Activated T-helper 1 cell treated with anti-CD3 and anti-CD28 coated beads, Interleukin-12 subunit alpha, Interleukin-12 subunit beta, Interleukin-2, Interleukin-4 antibody, amounts not matched to agents 30 ng/mL and 10 ng/mL and 1 ng/mL, durations not matched to agents 14 hours and 24 hours and 36 hours (primary cell): ENCODE measurements at regions not wholly inside any gene's neighbourhood (a gene's known extent, or its start where the extent isn't known, plus 50 kb on each side); places are given as distances from the start of the nearest gene placed in this dataset.
"Not testable (repeated sequence)": the region's sequence is repeated elsewhere in the genome, so short reads cannot be mapped to it uniquely, and the experiment has no call there.

Experiments
- DNase-seq: peaks from one replicate; pipeline ENCODE4 v3.0.0; 2021; ENCODE audit warnings: low spot score
- H3K27ac Mint-ChIP-seq: one replicate; pipeline ENCODE4 v1.8.0; 2021; ENCODE audit warnings: mild to moderate bottlenecking, mixed read lengths
- H3K27me3 Mint-ChIP-seq: one replicate; pipeline ENCODE4 v1.8.0; 2022; ENCODE audit warnings: mild to moderate bottlenecking, moderate library complexity, mixed read lengths; ENCODE audit not compliant: insufficient read depth
- H3K36me3 Mint-ChIP-seq: one replicate; pipeline ENCODE4 v1.8.0; 2021; ENCODE audit warnings: low read depth, mixed read lengths
- H3K4me1 Mint-ChIP-seq: one replicate; pipeline ENCODE4 v1.8.0; 2021; ENCODE audit warnings: low read depth, mixed read lengths
- H3K4me3 Mint-ChIP-seq: one replicate; pipeline ENCODE4 v1.8.0; 2021; ENCODE audit warnings: mild to moderate bottlenecking, moderate library complexity, mixed read lengths
- H3K9me3 Mint-ChIP-seq: one replicate; pipeline ENCODE4 v1.8.0; 2021; ENCODE audit warnings: mixed read lengths
- intact Hi-C: fragments of 100-400 bp; cut with micrococcal nuclease; formaldehyde crosslinking; loops from one replicate; pipeline ENCODE4 v1.15.1; 2024

- H3K4me1 Mint-ChIP-seq, result no peaks in the 10 kb centered on the region
- no peaks in the 10 kb centered on the region for H3K27me3 Mint-ChIP-seq
- no peaks in the 10 kb centered on the region for H3K36me3 Mint-ChIP-seq
- no peak overlapping the region for H3K4me3 Mint-ChIP-seq
- no peaks in the 10 kb centered on the region for H3K9me3 Mint-ChIP-seq
- no peak for DNase-seq
- intact Hi-C loops, result no loop called here
- H3K27ac Mint-ChIP-seq, result no peak overlapping the region
These were observed 342.8 kb upstream of the F9 start for GRCh38 chrX:139187738-139188137.

- Mint-ChIP-seq H3K9me3 (no peaks in the 10 kb centered on the region), H3K4me3 (no peak overlapping the region), H3K36me3 (no peaks in the 10 kb centered on the region), H3K27ac (no peak overlapping the region), H3K4me1 (no peaks in the 10 kb centered on the region), H3K27me3 (no peaks in the 10 kb centered on the region)
- intact Hi-C loops, result no loop called here
- no peak for DNase-seq
These were observed 343.5 kb upstream of the F9 start for GRCh38 chrX:139186991-139187390.

- no peak overlapping the region for H3K27ac Mint-ChIP-seq
- no peak overlapping the region for H3K4me3 Mint-ChIP-seq
- intact Hi-C loops, result no loop called here
- H3K4me1 Mint-ChIP-seq, result no peaks in the 10 kb centered on the region
- no peaks in the 10 kb centered on the region for H3K36me3 Mint-ChIP-seq
- no peaks in the 10 kb centered on the region for H3K9me3 Mint-ChIP-seq
- DNase-seq, result no peak
- no peaks in the 10 kb centered on the region for H3K27me3 Mint-ChIP-seq
These were observed 350.9 kb upstream of the F9 start for GRCh38 chrX:139179592-139179991.

- no peaks in the 10 kb centered on the region for H3K36me3 Mint-ChIP-seq
- no peak for DNase-seq
- no peaks in the 10 kb centered on the region for H3K9me3 Mint-ChIP-seq
- H3K27ac Mint-ChIP-seq, result no peak overlapping the region
- intact Hi-C loops, result no loop called here
- H3K27me3 Mint-ChIP-seq, result no peaks in the 10 kb centered on the region
- H3K4me1 Mint-ChIP-seq, result no peaks in the 10 kb centered on the region
- no peak overlapping the region for H3K4me3 Mint-ChIP-seq
These were observed 351.6 kb upstream of the F9 start for GRCh38 chrX:139178980-139179379.

GRCh38 chrX:139172731-139173130 is 357.8 kb upstream of the F9 start:
- Mint-ChIP-seq H3K4me1 (no peaks in the 10 kb centered on the region), H3K36me3 (no peaks in the 10 kb centered on the region), H3K9me3 (no peaks in the 10 kb centered on the region), H3K27me3 (no peaks in the 10 kb centered on the region), H3K4me3 (no peak overlapping the region), H3K27ac (no peak overlapping the region)
- intact Hi-C loops, result no loop called here
- DNase-seq, result no peak

- Mint-ChIP-seq H3K4me3 (no peak overlapping the region), H3K27ac (no peak overlapping the region), H3K27me3 (no peaks in the 10 kb centered on the region), H3K4me1 (no peaks in the 10 kb centered on the region), H3K36me3 (no peaks in the 10 kb centered on the region), H3K9me3 (no peaks in the 10 kb centered on the region)
- DNase-seq, result no peak
- intact Hi-C loops, result no loop called here
These were observed 359.9 kb upstream of the F9 start for GRCh38 chrX:139170526-139171173.

GRCh38 chrX:139167282-139167681 is 363.3 kb upstream of the F9 start:
- no peak for DNase-seq
- H3K27me3 Mint-ChIP-seq, result no peaks in the 10 kb centered on the region
- H3K27ac Mint-ChIP-seq, result no peak overlapping the region
- no peaks in the 10 kb centered on the region for H3K36me3 Mint-ChIP-seq
- no peaks in the 10 kb centered on the region for H3K9me3 Mint-ChIP-seq
- no peaks in the 10 kb centered on the region for H3K4me1 Mint-ChIP-seq
- intact Hi-C loops, result no loop called here
- no peak overlapping the region for H3K4me3 Mint-ChIP-seq

GRCh38 chrX:139158256-139158655 is 372.3 kb upstream of the F9 start:
- intact Hi-C loops, result no loop called here
- H3K9me3 Mint-ChIP-seq, result no peaks in the 10 kb centered on the region
- no peak for DNase-seq
- no peaks in the 10 kb centered on the region for H3K27me3 Mint-ChIP-seq
- no peak overlapping the region for H3K4me3 Mint-ChIP-seq
- H3K4me1 Mint-ChIP-seq, result no peaks in the 10 kb centered on the region
- H3K27ac Mint-ChIP-seq, result no peak overlapping the region
- H3K36me3 Mint-ChIP-seq, result no peaks in the 10 kb centered on the region

- Mint-ChIP-seq H3K36me3 (no peaks in the 10 kb centered on the region), H3K9me3 (no peaks in the 10 kb centered on the region), H3K27me3 (no peaks in the 10 kb centered on the region), H3K27ac (no peak overlapping the region), H3K4me3 (no peak overlapping the region), H3K4me1 (no peaks in the 10 kb centered on the region)
- DNase-seq, result no peak
- intact Hi-C loops, result no loop called here
These were observed 374.2 kb upstream of the F9 start for GRCh38 chrX:139156356-139156755.

- H3K36me3 Mint-ChIP-seq, H3K9me3 Mint-ChIP-seq, H3K4me3 Mint-ChIP-seq, H3K4me1 Mint-ChIP-seq, DNase-seq, intact Hi-C loops, H3K27me3 Mint-ChIP-seq, H3K27ac Mint-ChIP-seq: not testable (repeated sequence)
These were observed 383.9 kb upstream of the F9 start for GRCh38 chrX:139146625-139147024.

GRCh38 chrX:139141370-139141769 is 389.2 kb upstream of the F9 start:
- H3K9me3 Mint-ChIP-seq, result no peaks in the 10 kb centered on the region
- intact Hi-C loops, result no loop called here
- no peaks in the 10 kb centered on the region for H3K36me3 Mint-ChIP-seq
- no peaks in the 10 kb centered on the region for H3K27me3 Mint-ChIP-seq
- no peak overlapping the region for H3K27ac Mint-ChIP-seq
- no peaks in the 10 kb centered on the region for H3K4me1 Mint-ChIP-seq
- H3K4me3 Mint-ChIP-seq, result no peak overlapping the region
- DNase-seq, result no peak

- Mint-ChIP-seq H3K4me1 (no peaks in the 10 kb centered on the region), H3K9me3 (no peaks in the 10 kb centered on the region), H3K4me3 (no peak overlapping the region), H3K36me3 (no peaks in the 10 kb centered on the region), H3K27me3 (no peaks in the 10 kb centered on the region), H3K27ac (no peak overlapping the region)
- intact Hi-C loops, result no loop called here
- no peak for DNase-seq
These were observed 396.2 kb upstream of the F9 start for GRCh38 chrX:139134316-139134715.

GRCh38 chrX:139126493-139126892 is 404.0 kb upstream of the F9 start:
- intact Hi-C loops, result no loop called here
- Mint-ChIP-seq H3K4me1 (no peaks in the 10 kb centered on the region), H3K9me3 (no peaks in the 10 kb centered on the region), H3K27ac (no peak overlapping the region), H3K36me3 (no peaks in the 10 kb centered on the region), H3K4me3 (no peak overlapping the region), H3K27me3 (no peaks in the 10 kb centered on the region)
- no peak for DNase-seq

GRCh38 chrX:139125916-139126315 is 404.6 kb upstream of the F9 start:
- H3K4me3 Mint-ChIP-seq, result no peak overlapping the region
- no peaks in the 10 kb centered on the region for H3K36me3 Mint-ChIP-seq
- no peaks in the 10 kb centered on the region for H3K9me3 Mint-ChIP-seq
- intact Hi-C loops, result no loop called here
- H3K27me3 Mint-ChIP-seq, result no peaks in the 10 kb centered on the region
- H3K4me1 Mint-ChIP-seq, result no peaks in the 10 kb centered on the region
- H3K27ac Mint-ChIP-seq, result no peak overlapping the region
- no peak for DNase-seq
